Astrocyte (in vitro differentiated cells and primary cell): ENCODE measurements at regions not wholly inside any gene's neighbourhood (a gene's known extent, or its start where the extent isn't known, plus 50 kb on each side); places are given as distances from the start of the nearest gene placed in this dataset.

Source experiments
- DNase-seq: peaks from one replicate; pipeline ENCODE4 v3.0.0-alpha.2; 2010; ENCODE audit warnings: low read depth
- FAIRE-seq: peaks from 2 replicates; lab custom pipeline; 2011; peaks lifted over from hg19 to GRCh38; lab: Jason Lieb, UNC
- H2AFZ ChIP-seq: 2 replicates; pipeline ENCODE4 v1.6.0; 2012; ENCODE audit warnings: low read depth, low read length, inconsistent platforms
- H3K27ac ChIP-seq: 2 replicates; pipeline ENCODE4 v1.5.1; 2011; ENCODE audit warnings: low read depth, low read length, inconsistent platforms
- H3K27me3 ChIP-seq: 2 replicates; pipeline ENCODE4 v1.6.0; 2011; ENCODE audit warnings: low read length, inconsistent platforms; ENCODE audit not compliant: insufficient read depth
- H3K36me3 ChIP-seq: 2 replicates; pipeline ENCODE4 v1.5.1; 2011; ENCODE audit warnings: low read length, inconsistent platforms; ENCODE audit not compliant: insufficient read depth
- H3K4me1 ChIP-seq: 2 replicates; pipeline ENCODE4 v1.5.1; 2011; ENCODE audit warnings: low read length, inconsistent platforms; ENCODE audit not compliant: insufficient read depth
- H3K4me2 ChIP-seq: 2 replicates; pipeline ENCODE4 v1.6.0; 2012; ENCODE audit warnings: low read length, inconsistent platforms
- H3K4me3 ChIP-seq: 2 replicates; pipeline ENCODE4 v1.5.1; 2011; ENCODE audit warnings: low read depth, mild to moderate bottlenecking, low read length, inconsistent platforms; ENCODE audit not compliant: insufficient read depth
- H3K79me2 ChIP-seq: 2 replicates; pipeline ENCODE4 v1.6.0; 2012; ENCODE audit warnings: mild to moderate bottlenecking, low read length, inconsistent platforms; ENCODE audit not compliant: insufficient read depth
- H3K9ac ChIP-seq: 2 replicates; pipeline ENCODE4 v1.6.0; 2012; ENCODE audit warnings: mild to moderate bottlenecking, low read length, inconsistent platforms
- H3K9me3 ChIP-seq: 2 replicates; pipeline ENCODE4 v1.5.1; 2012; ENCODE audit warnings: low read depth, mild to moderate bottlenecking, low read length, inconsistent platforms; ENCODE audit not compliant: insufficient read depth
- H4K20me1 ChIP-seq: 2 replicates; pipeline ENCODE4 v1.6.0; 2012; ENCODE audit warnings: low read length, inconsistent platforms; ENCODE audit not compliant: insufficient read depth
- H3K27ac Mint-ChIP-seq: one replicate; pipeline ENCODE4 v1.8.0; 2021; ENCODE audit warnings: mild to moderate bottlenecking, mixed read lengths; ENCODE audit not compliant: unreplicated experiment
- H3K27me3 Mint-ChIP-seq: one replicate; pipeline ENCODE4 v1.8.0; 2021; ENCODE audit warnings: low read depth, mixed read lengths; ENCODE audit not compliant: unreplicated experiment
- H3K36me3 Mint-ChIP-seq: one replicate; pipeline ENCODE4 v1.8.0; 2021; ENCODE audit warnings: low read depth, mixed read lengths; ENCODE audit not compliant: unreplicated experiment
- H3K4me1 Mint-ChIP-seq: one replicate; pipeline ENCODE4 v1.8.0; 2021; ENCODE audit warnings: low read depth, mixed read lengths; ENCODE audit not compliant: unreplicated experiment
- H3K4me3 Mint-ChIP-seq: one replicate; pipeline ENCODE4 v1.8.0; 2021; ENCODE audit warnings: mild to moderate bottlenecking, moderate library complexity, mixed read lengths; ENCODE audit not compliant: unreplicated experiment
- H3K9me3 Mint-ChIP-seq: one replicate; pipeline ENCODE4 v1.8.0; 2021; ENCODE audit warnings: mild to moderate bottlenecking, mixed read lengths; ENCODE audit not compliant: unreplicated experiment
- EZH2 ChIP-seq: IDR thresholded peaks from 2 replicates; pipeline ENCODE4 v1.6.1; 2012; ENCODE audit warnings: mild to moderate bottlenecking, low read length, inconsistent platforms; ENCODE audit not compliant: insufficient read depth
- TF ChIP-seq, protein P1 (sequence below): IDR thresholded peaks from 2 replicates; pipeline ENCODE4 v1.5.1; 2011; ENCODE audit warnings: low read depth, mild to moderate bottlenecking, inconsistent platforms, low read length, moderate library complexity; ENCODE audit not compliant: insufficient read depth

DNA sequence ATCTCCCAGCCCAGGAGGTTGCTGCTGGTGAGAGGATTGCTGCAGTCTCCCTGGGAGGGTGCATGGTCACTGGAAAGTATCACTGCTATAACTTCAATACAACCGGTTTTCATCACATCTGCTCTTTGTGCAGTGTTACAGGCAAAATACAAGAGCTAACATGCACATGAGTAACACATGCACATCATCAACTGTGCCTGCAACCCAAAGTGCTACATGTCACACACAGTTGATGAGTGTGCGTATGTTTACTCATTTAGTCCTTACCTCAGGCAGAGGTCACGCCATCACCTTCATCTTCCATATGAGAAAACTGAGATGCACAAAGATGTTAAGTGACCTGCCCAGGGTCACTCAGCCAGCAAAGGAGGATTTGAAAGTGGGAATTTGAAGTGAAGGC, 277.7 kb downstream of the FAM72C start:
- Histone ChIP-seq H3K27me3 (peaks cover 4% of the 10 kb centered on the region), H3K9ac (no peak overlapping the region), H3K4me3 (no peak overlapping the region), H3K79me2 (no peaks in the 10 kb centered on the region), H3K4me1 (no peaks in the 10 kb centered on the region), H3K27ac (no peak overlapping the region), H4K20me1 (no peaks in the 10 kb centered on the region), H3K9me3 (peaks cover 2% of the 10 kb centered on the region), H2AFZ (no peak overlapping the region), H3K4me2 (no peak overlapping the region), H3K36me3 (no peaks in the 10 kb centered on the region)
- Mint-ChIP-seq H3K9me3 (peaks cover 6% of the 10 kb centered on the region), H3K36me3 (no peaks in the 10 kb centered on the region), H3K27me3 (peaks cover 63% of the 10 kb centered on the region), H3K4me1 (no peaks in the 10 kb centered on the region), H3K27ac (no peak overlapping the region), H3K4me3 (no peak overlapping the region)
- no peak for TF ChIP-seq EZH2
- TF ChIP-seq, protein P1, sequence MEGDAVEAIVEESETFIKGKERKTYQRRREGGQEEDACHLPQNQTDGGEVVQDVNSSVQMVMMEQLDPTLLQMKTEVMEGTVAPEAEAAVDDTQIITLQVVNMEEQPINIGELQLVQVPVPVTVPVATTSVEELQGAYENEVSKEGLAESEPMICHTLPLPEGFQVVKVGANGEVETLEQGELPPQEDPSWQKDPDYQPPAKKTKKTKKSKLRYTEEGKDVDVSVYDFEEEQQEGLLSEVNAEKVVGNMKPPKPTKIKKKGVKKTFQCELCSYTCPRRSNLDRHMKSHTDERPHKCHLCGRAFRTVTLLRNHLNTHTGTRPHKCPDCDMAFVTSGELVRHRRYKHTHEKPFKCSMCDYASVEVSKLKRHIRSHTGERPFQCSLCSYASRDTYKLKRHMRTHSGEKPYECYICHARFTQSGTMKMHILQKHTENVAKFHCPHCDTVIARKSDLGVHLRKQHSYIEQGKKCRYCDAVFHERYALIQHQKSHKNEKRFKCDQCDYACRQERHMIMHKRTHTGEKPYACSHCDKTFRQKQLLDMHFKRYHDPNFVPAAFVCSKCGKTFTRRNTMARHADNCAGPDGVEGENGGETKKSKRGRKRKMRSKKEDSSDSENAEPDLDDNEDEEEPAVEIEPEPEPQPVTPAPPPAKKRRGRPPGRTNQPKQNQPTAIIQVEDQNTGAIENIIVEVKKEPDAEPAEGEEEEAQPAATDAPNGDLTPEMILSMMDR: no peak
- FAIRE-seq (no peak), DNase-seq (no peak)

DNA sequence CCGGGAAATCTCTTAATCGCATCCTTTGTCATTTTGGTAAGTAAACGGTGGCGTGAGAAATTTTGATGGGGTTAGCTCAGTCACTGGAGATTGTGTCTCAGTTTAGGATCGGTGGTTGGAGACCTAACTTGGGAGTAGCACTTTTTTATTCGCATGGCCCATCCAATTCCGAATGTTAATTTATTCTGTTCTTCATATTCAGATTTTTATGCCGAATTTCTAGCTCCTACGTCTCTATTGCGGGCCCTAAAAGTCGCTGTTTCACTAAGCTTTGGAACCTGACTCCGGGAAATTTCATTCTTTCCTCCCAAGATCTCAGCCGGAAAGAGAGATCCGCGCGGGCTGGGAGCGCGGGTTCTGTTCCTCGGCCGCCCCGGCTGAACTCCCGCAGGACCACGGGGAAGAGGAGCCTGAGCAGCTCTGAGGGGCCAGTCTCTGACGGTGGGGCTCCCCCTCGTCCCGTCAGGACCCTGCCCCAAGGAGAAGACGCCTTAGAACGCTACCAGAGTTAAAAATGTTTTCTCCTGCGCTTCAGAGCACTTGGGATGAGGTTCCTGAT, 279.7 kb downstream of the FAM72C start:
- H3K36me3 ChIP-seq: no peaks in the 10 kb centered on the region
- no peak for FAIRE-seq
- H3K9me3 ChIP-seq: no peaks in the 10 kb centered on the region
- H2AFZ ChIP-seq: no peak overlapping the region
- H3K4me1 ChIP-seq: no peaks in the 10 kb centered on the region
- no peak for TF ChIP-seq EZH2
- TF ChIP-seq, protein P1: no peak
- H3K27ac ChIP-seq: no peak overlapping the region
- no peak overlapping the region for H3K9ac ChIP-seq
- no peaks in the 10 kb centered on the region for H3K27me3 ChIP-seq
- no peaks in the 10 kb centered on the region for H4K20me1 ChIP-seq
- Mint-ChIP-seq H3K27ac (no peak overlapping the region), H3K36me3 (no peaks in the 10 kb centered on the region), H3K4me3 (no peak overlapping the region), H3K9me3 (no peaks in the 10 kb centered on the region), H3K27me3 (peaks cover 51% of the 10 kb centered on the region), H3K4me1 (no peaks in the 10 kb centered on the region)
- no peak overlapping the region for H3K4me3 ChIP-seq
- no peaks in the 10 kb centered on the region for H3K79me2 ChIP-seq
- H3K4me2 ChIP-seq: no peak overlapping the region
- DNase-seq: no peak

DNA sequence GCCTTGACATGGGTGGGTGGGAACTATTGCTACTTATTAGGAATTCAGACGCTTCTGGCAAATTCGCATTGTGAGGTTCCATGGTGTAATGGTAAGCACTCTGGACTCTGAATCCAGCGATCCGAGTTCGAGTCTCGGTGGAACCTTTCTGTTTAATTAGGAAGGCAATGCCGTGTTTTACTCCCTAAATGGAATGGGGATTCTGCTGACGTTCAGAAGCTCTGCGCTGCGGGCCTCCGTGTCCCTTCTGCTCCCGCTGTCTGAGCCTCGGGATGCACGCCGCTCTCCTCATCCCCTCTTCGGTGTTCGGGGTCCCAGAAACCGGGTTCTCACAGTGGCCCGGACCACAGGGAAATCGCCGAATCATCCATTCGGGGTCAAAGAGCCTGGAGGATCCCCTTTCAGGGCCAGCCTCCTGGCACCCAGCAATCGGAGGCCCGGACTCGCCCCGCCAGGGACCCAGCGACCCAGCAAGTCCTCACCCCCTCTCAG, 280.3 kb downstream of the FAM72C start:
- H3K4me1 ChIP-seq: no peaks in the 10 kb centered on the region
- H3K4me3 ChIP-seq: no peak overlapping the region
- no peaks in the 10 kb centered on the region for H3K36me3 Mint-ChIP-seq
- H3K4me3 Mint-ChIP-seq: no peak overlapping the region
- H3K4me1 Mint-ChIP-seq: no peaks in the 10 kb centered on the region
- H3K27me3 ChIP-seq: no peaks in the 10 kb centered on the region
- H3K36me3 ChIP-seq: no peaks in the 10 kb centered on the region
- no peaks in the 10 kb centered on the region for H3K9me3 Mint-ChIP-seq
- no peak for TF ChIP-seq EZH2
- TF ChIP-seq, protein P1: no peak
- no peak overlapping the region for H3K9ac ChIP-seq
- H3K4me2 ChIP-seq: no peak overlapping the region
- no peak for FAIRE-seq
- no peak overlapping the region for H3K27ac Mint-ChIP-seq
- no peak for DNase-seq
- no peaks in the 10 kb centered on the region for H3K79me2 ChIP-seq
- no peak overlapping the region for H3K27ac ChIP-seq
- no peak overlapping the region for H2AFZ ChIP-seq
- H3K27me3 Mint-ChIP-seq: peaks cover 51% of the 10 kb centered on the region
- H4K20me1 ChIP-seq: no peaks in the 10 kb centered on the region
- H3K9me3 ChIP-seq: no peaks in the 10 kb centered on the region
